ENCODE measurements at regions not wholly inside any gene's neighbourhood (a gene's known extent, or its start where the extent isn't known, plus 50 kb on each side); places are given as distances from the start of the nearest gene placed in this dataset.

DNA sequence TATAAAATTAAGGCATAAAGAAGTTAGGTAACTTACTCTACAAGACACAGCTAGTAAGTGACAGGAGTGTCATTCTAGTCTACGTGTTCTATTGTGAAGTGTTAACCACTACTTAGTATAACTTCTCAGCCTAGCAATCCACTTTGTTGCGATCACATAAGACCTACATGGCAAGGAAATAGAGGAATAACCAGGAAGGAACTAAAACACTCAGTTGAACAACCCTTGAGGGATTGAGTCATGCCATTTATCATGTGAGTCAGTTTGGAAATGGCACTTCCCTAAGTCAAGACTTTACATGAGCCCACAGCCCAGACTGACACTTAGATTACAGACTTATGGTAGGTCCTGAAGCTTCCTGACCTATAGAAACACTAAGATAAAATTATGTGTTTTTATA lies 279.5 kb upstream of the PCDH20 start:
- in situ Hi-C loops (cut with MboI; ENCODE audit: low pct_unique_long_range_greater_than_20kb, low sequenced_read_pairs) = no loop called here
- no peak for DNase-seq

DNA sequence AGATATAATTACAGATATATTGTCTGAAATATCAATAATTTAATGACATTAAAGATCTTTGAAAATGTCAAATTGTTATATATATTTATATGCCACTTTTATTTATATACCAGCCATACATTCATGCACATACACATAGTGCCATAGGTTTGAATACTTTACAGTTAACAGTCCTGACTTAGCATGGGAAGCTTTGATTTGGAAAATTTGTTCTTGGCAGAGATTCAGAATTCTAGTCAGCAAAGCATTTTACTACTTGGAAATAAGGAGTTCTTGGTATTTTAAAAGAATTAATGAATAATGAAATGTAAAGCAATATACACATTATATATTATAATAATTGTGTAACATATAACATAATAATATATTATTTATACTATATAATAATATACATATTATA lies 277.0 kb upstream of the PCDH20 start:
- in situ Hi-C loops (cut with MboI; ENCODE audit: low pct_unique_long_range_greater_than_20kb, low sequenced_read_pairs) = no loop called here
- DNase-seq = no peak

DNA sequence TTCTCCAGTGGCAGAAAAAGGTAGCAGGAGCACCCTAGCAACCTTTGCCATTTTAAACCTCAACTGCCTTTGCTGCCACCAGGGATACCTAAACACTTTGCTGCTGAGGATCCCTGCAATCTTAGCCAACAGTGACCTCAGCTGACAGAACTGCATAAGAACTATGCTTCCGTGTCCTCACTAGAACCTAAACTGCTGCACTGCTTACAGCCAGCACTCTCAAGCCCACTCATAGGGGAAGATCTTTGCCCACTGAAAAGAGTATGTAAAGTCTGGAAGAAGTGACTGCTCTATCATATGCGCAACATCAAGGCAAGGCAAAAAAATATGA lies 270.0 kb upstream of the PCDH20 start:
- in situ Hi-C loops (cut with MboI; ENCODE audit: low pct_unique_long_range_greater_than_20kb, low sequenced_read_pairs) = no loop called here
- DNase-seq = no peak

DNA sequence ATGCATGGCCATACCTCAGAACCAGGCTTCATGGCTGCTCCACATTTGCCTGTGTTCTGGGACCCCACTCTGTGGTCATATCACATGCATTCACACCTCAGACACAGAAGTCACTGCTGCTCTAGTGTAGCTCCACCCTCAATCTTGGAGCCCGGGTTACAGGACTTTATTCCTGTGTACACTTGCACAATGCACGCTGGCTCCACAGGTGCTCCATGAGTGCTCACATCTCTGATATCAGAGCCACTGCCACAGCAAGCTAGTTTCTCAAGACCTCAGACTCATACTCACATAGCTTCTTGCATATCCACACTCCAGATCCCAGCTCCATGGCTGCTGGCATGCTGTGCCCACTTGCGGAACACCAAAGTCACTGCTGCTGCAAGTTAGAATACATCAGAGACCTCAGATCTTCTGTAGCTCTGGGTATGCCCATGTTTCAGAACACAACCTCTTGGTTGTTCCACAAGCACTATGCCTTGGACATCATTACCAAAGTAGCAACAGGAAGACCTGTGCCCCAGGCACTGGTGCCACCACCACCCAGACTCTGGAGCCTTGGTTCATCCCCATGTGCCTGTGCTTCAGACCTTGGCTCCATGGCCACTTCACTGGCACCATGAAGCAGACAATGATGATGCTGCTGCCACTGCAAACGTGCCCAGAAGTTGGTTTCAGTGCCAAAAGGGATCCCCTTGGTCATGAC lies 269.5 kb upstream of the PCDH20 start:
- in situ Hi-C loops (cut with MboI; ENCODE audit: low pct_unique_long_range_greater_than_20kb, low sequenced_read_pairs) = no loop called here
- DNase-seq = no peak

DNA sequence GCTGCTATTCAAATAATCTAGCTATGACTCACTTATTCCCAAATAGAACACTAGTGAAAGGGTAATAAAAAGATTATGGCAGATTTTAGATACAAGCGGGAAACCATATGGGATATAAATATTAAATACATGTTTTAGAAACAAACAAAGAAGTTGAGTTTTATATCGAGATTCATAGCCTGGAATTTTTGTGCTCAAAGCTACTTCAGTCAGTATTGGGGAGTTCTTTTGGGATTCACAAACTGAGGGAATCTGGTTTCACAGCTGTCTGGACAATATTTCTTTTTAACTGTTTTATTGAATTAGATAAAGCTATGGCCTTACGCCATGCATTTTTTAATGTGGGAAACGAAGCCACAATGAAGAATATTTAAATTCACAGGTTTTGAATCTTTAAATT lies 257.1 kb upstream of the PCDH20 start:
- in situ Hi-C loops (cut with MboI; ENCODE audit: low pct_unique_long_range_greater_than_20kb, low sequenced_read_pairs) = no loop called here
- no peak for DNase-seq

DNA sequence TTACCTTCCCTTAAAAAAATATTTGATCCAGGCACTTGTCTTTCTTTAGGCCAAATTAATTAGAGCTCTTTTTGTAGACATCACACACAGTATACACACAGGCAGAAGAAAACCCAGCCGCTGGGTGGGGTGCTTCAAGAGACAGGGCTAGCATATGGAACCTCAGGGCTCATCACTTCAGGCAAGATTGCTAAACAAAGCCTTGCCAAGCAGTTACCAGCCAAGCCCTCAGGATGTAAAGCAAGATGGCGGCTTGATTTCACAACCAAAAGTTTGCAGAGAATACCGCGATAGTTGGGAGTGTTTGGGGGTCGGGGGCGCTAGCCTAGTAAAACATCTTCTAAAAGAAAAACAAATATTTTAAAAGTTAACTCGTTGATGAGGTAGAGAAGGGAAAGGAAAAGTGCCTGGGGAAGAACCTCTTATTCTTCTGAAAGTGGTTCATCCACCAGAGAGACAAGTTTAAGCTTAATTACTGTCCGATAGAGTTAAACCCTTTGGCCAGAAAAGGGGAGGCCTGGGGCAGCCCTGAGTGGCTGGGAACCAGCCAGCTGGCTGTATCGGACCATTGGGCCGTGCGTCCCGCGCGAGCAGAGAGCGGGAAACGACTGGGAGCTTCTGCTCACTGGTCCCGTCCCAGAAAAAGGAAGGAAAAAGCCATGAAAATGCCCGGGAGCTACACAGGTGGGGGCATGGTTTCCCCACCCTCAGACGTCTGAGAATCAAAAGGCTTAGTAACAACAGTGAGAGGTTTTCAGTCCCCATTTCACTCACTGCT lies 254.9 kb upstream of the PCDH20 start:
- no peak for DNase-seq
- in situ Hi-C loops (cut with MboI; ENCODE audit: low pct_unique_long_range_greater_than_20kb, low sequenced_read_pairs) = no loop called here

DNA sequence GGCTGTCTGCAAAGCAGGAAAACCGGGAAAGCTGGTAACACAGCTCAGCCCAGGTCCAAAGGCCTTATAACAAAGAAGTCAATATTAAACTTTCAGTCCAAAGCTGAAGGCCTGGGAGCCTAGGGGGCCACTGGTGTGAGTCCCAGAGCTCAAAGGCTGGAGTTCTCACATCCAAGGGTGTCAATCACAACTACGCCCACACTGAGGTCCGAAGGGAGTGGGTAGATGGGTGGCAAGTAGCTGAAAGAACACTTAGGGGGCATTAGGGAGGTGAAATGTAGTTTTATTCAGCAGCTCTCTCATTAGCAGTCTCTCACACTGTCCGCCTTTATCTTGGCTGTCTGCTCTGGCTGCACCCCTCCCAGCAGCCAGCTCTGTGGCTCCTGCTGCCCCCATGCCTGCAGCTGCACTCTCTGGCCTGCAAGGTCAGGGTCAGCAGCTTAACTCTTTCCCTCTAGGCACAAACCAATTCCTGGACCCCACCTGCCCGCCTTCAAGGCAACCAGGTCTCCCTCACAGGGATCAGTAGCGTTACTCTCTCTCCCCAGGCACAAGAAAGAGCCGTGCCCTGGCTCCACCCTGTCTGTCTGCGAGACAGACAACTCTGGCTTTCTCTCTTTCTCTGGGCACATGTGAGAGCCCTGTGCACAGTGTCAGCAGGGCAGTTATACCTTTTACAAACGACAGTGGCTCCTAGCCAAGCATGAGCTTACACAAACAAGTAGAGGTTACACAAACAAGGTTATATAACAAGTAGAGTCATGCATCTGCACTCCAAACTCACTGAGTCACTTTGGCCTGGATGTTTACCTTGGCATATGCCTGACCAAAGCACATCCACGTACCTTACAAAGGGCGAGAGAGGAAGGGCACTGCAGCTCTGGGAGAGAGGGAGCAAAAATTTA lies 249.4 kb upstream of the PCDH20 start:
- in situ Hi-C loops (cut with MboI; ENCODE audit: low pct_unique_long_range_greater_than_20kb, low sequenced_read_pairs) = no loop called here
- no peak for DNase-seq

DNA sequence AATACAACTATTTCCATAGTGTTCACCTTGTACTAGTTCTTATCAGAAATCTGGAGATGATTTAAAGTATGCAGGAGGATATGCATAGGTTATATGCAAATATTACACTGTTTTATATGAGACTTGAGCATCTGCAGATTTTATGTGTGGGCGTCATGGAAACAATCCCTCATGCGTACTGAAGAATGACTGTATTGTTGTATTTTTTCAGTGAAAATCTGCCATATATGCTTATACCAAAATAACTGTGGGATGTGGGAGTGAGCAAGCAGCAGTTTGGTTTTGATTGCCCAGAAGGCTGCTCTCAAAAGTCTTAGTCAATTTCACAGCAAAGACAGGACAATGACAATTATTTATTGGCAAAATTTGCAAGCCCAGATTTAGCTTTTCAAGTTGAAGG lies 238.8 kb upstream of the PCDH20 start:
- in situ Hi-C loops (cut with MboI; ENCODE audit: low pct_unique_long_range_greater_than_20kb, low sequenced_read_pairs) = no loop called here
- no peak for DNase-seq

DNA sequence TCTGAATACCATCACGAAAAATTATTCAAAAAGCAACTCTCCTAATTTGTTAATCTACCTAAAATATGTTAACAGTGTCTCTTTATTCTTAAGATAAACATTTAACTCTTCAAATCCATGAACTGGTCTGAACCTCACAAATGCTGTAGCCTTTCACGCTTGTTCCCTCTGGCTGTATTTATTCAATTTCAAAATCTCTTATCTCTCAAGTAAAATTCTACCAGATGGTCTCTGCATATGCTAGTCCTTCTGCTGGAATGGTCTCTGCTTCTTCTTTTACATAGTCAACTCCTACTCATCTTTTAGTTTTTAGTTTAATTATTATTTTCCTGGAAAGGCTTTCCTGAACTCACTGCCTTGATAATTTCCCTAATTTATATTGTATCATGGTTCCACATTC lies 232.9 kb upstream of the PCDH20 start:
- in situ Hi-C loops (cut with MboI; ENCODE audit: low pct_unique_long_range_greater_than_20kb, low sequenced_read_pairs) = no loop called here
- no peak for DNase-seq

DNA sequence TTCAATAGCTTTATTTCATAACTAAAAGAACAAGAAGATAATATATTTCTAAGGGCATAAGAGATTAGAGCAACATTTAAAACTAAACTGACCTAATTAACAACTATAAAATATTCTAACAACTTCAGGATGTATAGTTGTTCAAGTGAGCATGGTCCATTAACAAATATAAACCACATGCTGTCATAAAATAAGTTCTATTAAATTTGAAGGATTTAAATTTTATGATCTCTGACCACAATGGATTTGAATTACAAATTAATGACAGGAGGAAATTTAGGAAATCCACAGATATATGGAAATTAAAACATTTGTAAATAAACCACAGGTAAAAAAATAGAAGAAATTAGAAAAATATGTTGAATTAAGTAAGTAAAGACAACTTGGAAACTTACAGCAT lies 196.5 kb upstream of the PCDH20 start:
- in situ Hi-C loops (cut with MboI; ENCODE audit: low pct_unique_long_range_greater_than_20kb, low sequenced_read_pairs) = no loop called here
- DNase-seq = no peak

DNA sequence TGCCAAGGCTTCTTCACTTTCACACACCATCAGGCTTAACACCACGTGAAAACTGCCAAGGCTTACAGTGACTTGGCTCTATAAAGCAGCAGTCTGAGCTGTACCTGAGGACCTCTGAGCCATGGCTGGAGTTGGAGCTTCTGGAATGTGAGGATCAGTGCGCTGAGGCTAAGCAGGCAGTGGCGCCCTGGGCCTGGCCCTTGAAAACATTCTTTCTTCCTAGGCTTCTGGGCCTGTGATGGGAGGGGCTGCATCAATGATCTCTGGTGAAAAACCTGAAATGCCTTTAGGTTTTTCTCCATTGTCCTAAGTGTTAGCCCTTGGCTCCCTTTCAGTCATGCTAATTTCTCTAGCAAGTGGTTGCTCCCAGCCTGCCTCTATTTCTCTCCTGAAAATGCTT lies 192.5 kb upstream of the PCDH20 start:
- in situ Hi-C loops (cut with MboI; ENCODE audit: low pct_unique_long_range_greater_than_20kb, low sequenced_read_pairs) = no loop called here
- DNase-seq = no peak

DNA sequence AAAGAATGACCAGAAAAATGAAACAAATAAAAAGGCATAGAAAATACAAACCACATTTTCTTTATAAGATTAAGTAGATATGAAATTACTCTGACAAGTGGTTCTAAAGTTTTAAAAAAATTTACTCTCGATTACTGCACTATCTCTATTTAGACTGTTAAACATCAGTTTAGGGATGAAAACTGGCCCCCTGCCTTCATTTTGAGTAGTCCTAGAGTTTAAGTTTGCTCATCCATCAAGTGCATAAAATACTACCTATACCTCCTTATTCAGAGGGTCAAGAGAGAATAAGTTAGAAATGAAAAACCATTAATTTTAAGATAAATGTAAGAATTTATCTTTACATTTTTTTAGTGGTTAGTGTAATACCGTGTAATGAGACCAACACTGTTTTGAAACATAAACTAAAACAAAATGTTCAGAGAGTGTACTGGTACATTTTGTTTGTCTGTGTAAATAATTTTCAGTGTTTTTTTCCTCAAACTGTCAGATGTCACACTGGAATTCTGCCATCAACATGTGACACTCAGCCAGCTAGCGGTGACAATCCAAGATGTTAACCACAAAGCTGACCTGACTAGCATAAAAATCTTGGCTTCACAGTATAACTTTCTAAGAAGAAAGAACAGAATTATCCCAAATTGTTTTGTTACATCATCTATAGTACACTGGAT lies 184.8 kb upstream of the PCDH20 start:
- no peak for DNase-seq
- in situ Hi-C loops (cut with MboI; ENCODE audit: low pct_unique_long_range_greater_than_20kb, low sequenced_read_pairs) = no loop called here

DNA sequence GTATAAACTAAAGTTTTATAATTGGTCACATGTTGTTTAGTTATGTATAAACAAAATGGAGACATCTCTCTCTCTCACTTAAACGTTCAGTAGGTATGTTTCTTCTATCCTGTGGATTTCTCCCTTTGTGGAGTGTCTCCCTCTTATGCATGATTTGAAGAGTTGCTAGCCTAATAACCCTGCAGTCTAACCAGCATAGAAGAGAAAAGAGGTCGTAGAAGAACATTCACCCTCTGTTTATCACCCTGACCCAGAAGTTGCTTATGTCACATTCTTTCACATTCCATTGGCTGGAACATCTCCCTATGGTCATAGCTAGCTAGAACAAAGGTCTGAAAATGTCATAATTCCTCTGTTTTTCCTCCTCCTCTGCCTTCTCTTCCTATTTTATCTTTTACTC lies 176.8 kb upstream of the PCDH20 start:
- no peak for DNase-seq
- in situ Hi-C loops (cut with MboI; ENCODE audit: low pct_unique_long_range_greater_than_20kb, low sequenced_read_pairs) = no loop called here

DNA sequence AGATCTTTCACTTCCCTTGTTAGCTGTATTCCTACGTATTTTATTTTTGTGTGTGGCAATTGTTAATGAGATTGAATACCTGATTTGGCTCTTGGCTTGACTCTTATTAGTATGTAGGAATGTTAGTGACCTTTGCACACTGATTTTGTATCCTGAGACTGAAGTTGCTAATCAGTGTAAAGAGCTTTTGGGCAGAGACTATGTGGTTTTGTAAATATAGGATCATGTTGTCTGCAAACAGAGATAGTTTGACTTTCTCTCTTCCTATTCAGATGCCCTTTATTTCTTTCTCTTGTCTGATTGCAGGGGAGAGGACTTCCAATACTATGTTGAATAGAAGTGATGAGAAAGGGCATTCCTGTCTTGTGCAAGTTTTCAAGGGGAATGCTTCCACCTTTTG lies 160.3 kb upstream of the PCDH20 start:
- in situ Hi-C loops (cut with MboI; ENCODE audit: low pct_unique_long_range_greater_than_20kb, low sequenced_read_pairs) = no loop called here

DNA sequence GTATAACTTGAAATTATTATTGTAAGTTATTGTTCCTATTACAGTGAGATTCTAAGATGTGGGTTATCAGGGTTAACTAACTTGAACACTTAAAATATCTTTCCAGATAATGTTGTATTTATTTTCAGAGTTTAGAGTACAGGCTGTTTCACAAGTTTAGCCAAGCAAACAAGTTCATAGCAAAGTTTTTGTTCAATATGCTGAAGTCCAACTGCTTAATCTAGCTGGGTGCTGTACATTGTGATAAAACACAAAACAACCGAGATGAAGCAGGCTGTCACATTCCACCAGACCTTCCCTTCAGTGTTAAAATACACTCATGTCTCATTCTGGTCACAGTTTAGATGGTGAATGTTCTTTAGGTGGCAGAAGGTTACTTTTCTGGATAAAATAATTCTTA lies 148.0 kb upstream of the PCDH20 start:
- in situ Hi-C loops (cut with MboI; ENCODE audit: low pct_unique_long_range_greater_than_20kb, low sequenced_read_pairs) = no loop called here

More for the DNA sequence above, 160.3 kb upstream of the PCDH20 start:
- DNase-seq = no peak

DNA sequence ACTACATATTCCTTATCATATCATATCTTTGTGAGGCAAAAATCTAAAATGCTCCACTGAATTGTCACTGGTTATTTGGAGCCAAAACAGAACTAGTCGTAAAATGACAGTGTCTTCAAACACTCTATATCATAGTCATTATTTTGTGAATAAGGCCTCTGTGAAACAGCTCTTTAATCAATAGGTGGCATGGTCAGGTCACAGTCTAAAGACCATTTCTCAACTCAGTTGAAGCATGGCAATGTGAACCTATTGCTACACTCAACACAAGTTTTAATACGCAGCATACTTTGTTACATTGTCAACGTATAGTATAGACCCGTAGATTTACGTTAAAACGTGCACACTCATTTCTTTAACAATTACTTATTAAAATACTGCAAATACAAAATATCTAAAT lies 131.3 kb upstream of the PCDH20 start:
- no peak for DNase-seq

More for the DNA sequence above, 148.0 kb upstream of the PCDH20 start:
- no peak for DNase-seq

DNA sequence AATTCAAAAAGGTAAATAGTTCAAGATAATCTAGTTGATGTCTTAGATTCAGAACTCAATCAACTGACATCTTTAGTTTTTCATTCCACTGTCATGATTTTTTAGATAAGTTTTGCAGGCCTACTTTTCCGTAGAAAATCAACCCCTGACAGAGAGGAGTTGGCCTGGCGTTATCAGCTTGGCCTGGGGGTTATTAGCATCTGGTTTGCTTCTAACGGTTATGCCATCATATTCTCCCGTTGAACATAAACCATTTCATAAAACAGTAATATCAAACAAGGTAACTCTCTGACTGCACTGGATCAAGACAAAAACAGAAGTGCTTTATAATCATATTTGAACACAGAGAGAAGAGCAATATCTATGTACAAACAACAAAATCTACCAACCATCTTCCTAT lies 130.8 kb upstream of the PCDH20 start:
- in situ Hi-C loops (cut with MboI; ENCODE audit: low pct_unique_long_range_greater_than_20kb, low sequenced_read_pairs) = no loop called here

More for the DNA sequence above, 131.3 kb upstream of the PCDH20 start:
- in situ Hi-C loops (cut with MboI; ENCODE audit: low pct_unique_long_range_greater_than_20kb, low sequenced_read_pairs) = no loop called here

DNA sequence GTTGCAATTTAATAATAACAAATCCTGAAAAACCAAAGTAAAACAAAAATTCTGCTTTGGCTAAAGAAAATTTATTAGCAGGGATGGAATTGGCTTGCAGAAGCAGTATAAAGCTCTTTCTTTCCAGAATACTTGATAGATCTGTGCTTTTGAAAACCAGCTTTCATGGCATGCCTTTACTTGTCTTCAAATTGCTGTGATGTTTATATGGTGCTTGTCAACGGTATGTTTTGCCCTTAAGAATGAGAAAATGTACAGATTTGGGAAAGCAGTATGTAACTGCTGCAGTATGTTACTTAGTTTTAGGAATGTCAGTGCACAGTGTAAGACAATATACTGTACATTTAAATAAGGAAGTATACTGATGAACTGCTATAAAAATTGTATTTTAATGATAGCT lies 120.8 kb upstream of the PCDH20 start:
- in situ Hi-C loops (cut with MboI; ENCODE audit: low pct_unique_long_range_greater_than_20kb, low sequenced_read_pairs) = no loop called here
- DNase-seq = no peak

More for the DNA sequence above, 130.8 kb upstream of the PCDH20 start:
- no peak for DNase-seq

DNA sequence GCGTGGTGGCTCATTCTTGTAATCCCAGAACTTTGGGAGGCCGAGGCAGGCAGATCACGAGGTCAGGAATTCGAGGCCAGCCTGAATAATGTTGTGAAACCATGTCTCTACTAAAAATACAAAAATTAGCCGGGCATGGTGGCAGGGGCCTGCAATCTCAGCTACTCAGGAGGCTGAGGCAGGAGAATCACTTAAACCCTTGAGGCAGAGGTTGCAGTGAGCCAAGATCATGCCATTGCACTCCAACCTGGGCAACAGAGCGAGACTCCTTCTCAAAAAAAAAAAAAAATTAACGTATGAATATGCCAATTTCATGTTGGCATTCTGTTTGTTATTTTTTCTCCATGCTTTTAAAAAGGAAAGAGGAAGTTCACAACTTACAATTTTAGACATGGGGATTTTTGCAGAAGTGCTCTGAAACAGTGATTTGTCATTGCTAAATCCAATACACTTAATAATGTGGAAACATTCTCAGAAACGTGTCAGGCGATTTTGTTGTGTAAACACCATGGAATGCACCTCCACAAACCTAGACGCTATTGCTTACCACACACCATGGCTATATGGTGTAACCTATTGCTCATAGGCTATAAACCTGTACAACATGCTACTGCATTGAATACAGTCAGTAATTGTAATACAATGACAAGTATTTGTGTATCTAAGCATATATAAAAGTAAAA lies 115.9 kb upstream of the PCDH20 start:
- in situ Hi-C loops (cut with MboI; ENCODE audit: low pct_unique_long_range_greater_than_20kb, low sequenced_read_pairs) = no loop called here
- peak; percentile 14 for DNase-seq

Measured in KBM-7 (cell line).